ENCODE measurements at regions not wholly inside any gene's neighbourhood (a gene's known extent, or its start where the extent isn't known, plus 50 kb on each side); places are given as distances from the start of the nearest gene placed in this dataset.

DNA sequence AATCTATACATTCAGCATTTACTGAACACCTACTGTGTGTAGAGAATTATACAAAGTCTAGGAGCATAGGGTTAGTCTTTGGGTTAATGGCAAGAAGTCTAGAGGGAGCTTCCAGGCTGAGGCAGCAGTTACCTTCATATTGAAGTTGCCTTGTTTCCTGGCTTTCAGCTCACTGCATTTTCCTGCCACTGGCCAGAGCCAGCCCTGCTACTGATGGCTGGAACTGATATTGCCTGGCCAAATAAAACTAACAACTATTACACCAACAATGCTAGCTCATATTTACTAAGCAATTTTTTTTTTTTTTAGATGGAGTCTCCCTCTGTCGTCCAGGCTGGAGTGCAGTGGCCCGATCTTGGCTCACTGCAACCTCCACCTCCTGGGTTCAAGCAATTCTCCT lies 165.7 kb upstream of the ITGB1 start:
- POLR2A ChIA-PET (ENCODE audit: low non-redundant PET), result no interaction called here

DNA sequence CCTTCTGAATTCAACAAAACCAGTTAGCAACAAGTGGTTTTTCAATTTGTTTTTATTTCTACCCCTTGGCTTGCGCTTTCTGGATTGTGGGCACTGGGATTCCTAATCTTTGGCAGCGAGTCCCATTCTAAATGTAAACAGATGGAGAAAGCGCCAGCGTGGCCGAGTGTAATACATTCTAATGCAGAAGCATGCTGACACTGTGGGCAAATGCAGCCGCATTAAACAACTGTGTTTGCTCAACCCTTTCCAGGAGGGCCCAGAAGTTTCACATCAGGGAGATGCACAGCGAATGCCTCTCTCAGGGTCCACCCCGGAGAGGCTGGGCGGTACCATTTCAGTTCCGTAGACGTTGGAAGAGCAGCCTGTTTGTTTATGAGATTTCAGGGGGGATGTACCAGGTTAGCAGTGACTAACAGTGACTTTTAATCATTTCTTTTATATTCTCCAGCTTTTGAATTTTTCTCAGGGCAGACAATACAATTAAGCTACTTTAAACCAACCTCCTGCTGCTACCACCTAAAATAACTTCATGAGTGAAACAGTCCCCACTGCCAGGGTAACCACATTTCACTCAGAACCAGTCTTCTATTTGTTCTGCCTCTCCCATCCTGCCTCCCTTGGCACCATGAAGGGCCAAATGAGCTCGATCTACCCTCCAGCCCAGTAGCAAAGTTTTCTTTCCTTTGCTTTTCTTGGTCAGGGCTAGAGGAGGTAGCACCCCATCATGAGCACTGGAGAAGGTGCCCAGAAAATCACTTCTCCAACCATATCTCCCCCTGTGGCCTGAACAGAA lies 164.2 kb upstream of the ITGB1 start:
- Histone ChIP-seq H3K4me1 (ENCODE audit: insufficient read depth, low read length, poor library complexity, severe bottlenecking) (no peaks in the 10 kb centered on the region), H3K36me3 (ENCODE audit: insufficient read depth, low read length, poor library complexity, severe bottlenecking) (no peaks in the 10 kb centered on the region), H3K4me3 (ENCODE audit: low read depth, low read length, poor library complexity, severe bottlenecking) (no peak overlapping the region), H3K27me3 (replicated peaks; ENCODE audit: insufficient read depth, low read depth, low read length, poor library complexity) (no peaks in the 10 kb centered on the region), H3K9me3 (ENCODE audit: low read depth, low read length, poor library complexity, severe bottlenecking) (no peaks in the 10 kb centered on the region), H3K27ac (ENCODE audit: low read depth, low read length, poor library complexity, severe bottlenecking) (no peak overlapping the region)
- BruUV-seq (replicated peaks), result no TSS peak
- TF ChIP-seq EZH2 (IDR thresholded peaks at IDR 0.05; ENCODE audit: borderline replicate concordance, low read depth, low read length, poor library complexity, severe bottlenecking), result no peak
- TF ChIP-seq, protein P1, sequence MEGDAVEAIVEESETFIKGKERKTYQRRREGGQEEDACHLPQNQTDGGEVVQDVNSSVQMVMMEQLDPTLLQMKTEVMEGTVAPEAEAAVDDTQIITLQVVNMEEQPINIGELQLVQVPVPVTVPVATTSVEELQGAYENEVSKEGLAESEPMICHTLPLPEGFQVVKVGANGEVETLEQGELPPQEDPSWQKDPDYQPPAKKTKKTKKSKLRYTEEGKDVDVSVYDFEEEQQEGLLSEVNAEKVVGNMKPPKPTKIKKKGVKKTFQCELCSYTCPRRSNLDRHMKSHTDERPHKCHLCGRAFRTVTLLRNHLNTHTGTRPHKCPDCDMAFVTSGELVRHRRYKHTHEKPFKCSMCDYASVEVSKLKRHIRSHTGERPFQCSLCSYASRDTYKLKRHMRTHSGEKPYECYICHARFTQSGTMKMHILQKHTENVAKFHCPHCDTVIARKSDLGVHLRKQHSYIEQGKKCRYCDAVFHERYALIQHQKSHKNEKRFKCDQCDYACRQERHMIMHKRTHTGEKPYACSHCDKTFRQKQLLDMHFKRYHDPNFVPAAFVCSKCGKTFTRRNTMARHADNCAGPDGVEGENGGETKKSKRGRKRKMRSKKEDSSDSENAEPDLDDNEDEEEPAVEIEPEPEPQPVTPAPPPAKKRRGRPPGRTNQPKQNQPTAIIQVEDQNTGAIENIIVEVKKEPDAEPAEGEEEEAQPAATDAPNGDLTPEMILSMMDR (conservative IDR thresholded peaks at IDR 0.05; ENCODE audit: low read depth, low read length), result no peak
- ChIA-PET POLR2A (ENCODE audit: low non-redundant PET) (no interaction called here), CTCF (no interaction called here)
- intact Hi-C loops (cut with micrococcal nuclease; ENCODE audit: unreplicated experiment), result no loop called here
- DNase-seq (ENCODE audit: low spot score), result no peak

More for the DNA sequence above, 165.7 kb upstream of the ITGB1 start:
- intact Hi-C loops (cut with micrococcal nuclease; ENCODE audit: unreplicated experiment), result no loop called here
- Histone ChIP-seq H3K9me3 (ENCODE audit: low read depth, low read length, poor library complexity, severe bottlenecking) (no peaks in the 10 kb centered on the region), H3K4me1 (ENCODE audit: insufficient read depth, low read length, poor library complexity, severe bottlenecking) (no peaks in the 10 kb centered on the region), H3K27me3 (replicated peaks; ENCODE audit: insufficient read depth, low read depth, low read length, poor library complexity) (no peaks in the 10 kb centered on the region), H3K36me3 (ENCODE audit: insufficient read depth, low read length, poor library complexity, severe bottlenecking) (no peaks in the 10 kb centered on the region), H3K27ac (ENCODE audit: low read depth, low read length, poor library complexity, severe bottlenecking) (no peak overlapping the region), H3K4me3 (ENCODE audit: low read depth, low read length, poor library complexity, severe bottlenecking) (no peak overlapping the region)
- DNase-seq (ENCODE audit: low spot score), result no peak
- CTCF ChIA-PET, result no interaction called here
- TF ChIP-seq, protein P1 (conservative IDR thresholded peaks at IDR 0.05; ENCODE audit: low read depth, low read length), result no peak
- TF ChIP-seq EZH2 (IDR thresholded peaks at IDR 0.05; ENCODE audit: borderline replicate concordance, low read depth, low read length, poor library complexity, severe bottlenecking), result no peak
- BruUV-seq (replicated peaks), result no TSS peak

DNA sequence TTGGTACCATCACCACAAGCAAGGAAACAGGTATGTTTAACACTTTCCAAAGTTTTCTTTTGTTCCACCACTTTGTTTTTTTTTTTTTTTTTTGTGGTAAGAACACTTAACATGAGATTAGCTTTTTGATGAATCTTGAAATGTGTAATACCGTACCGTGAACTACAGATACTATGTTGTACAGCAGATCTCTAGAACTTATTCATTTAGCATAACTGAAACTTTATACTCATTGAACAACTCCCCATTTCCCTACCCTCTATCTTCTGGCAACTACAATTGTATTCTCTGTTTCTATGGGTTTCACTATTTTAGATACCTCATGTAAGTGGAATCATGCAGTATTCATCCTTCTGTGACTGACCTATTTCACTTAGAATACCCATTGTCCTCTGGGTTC lies 162.7 kb upstream of the ITGB1 start:
- DNase-seq (ENCODE audit: low spot score), result no peak
- H3K36me3 ChIP-seq (ENCODE audit: insufficient read depth, low read length, poor library complexity, severe bottlenecking), result no peaks in the 10 kb centered on the region
- TF ChIP-seq, protein P1 (conservative IDR thresholded peaks at IDR 0.05; ENCODE audit: low read depth, low read length), result no peak
- no peak for TF ChIP-seq EZH2 (IDR thresholded peaks at IDR 0.05; ENCODE audit: borderline replicate concordance, low read depth, low read length, poor library complexity, severe bottlenecking)
- no TSS peak for BruUV-seq (replicated peaks)
- no peak overlapping the region for H3K27ac ChIP-seq (ENCODE audit: low read depth, low read length, poor library complexity, severe bottlenecking)
- no peaks in the 10 kb centered on the region for H3K4me1 ChIP-seq (ENCODE audit: insufficient read depth, low read length, poor library complexity, severe bottlenecking)
- intact Hi-C loops (cut with micrococcal nuclease; ENCODE audit: unreplicated experiment), result no loop called here
- no peaks in the 10 kb centered on the region for H3K27me3 ChIP-seq (replicated peaks; ENCODE audit: insufficient read depth, low read depth, low read length, poor library complexity)
- ChIA-PET CTCF (no interaction called here), POLR2A (ENCODE audit: low non-redundant PET) (interaction anchor here (0.6 kb wide), 1 partner anchor 554 kb away, joined by 6 read pairs; no protein-coding TSS in a partner anchor)
- H3K9me3 ChIP-seq (ENCODE audit: low read depth, low read length, poor library complexity, severe bottlenecking), result no peaks in the 10 kb centered on the region
- H3K4me3 ChIP-seq (ENCODE audit: low read depth, low read length, poor library complexity, severe bottlenecking), result no peak overlapping the region
